Osteoblast (primary cell): ENCODE measurements at regions not wholly inside any gene's neighbourhood (a gene's known extent, or its start where the extent isn't known, plus 50 kb on each side); places are given as distances from the start of the nearest gene placed in this dataset.

ENCODE experiments used
- DNase-seq: peaks from one replicate; pipeline ENCODE4 v3.0.0; 2011; ENCODE audit warnings: low spot score, mixed read lengths; ENCODE audit not compliant: insufficient read length; ENCODE audit errors: missing footprints
- H2AFZ ChIP-seq: 2 replicates; pipeline ENCODE4 v1.6.0; 2011; ENCODE audit warnings: mild to moderate bottlenecking, low read length
- H3K27ac ChIP-seq: 2 replicates; pipeline ENCODE4 v1.5.1; 2011; ENCODE audit warnings: mild to moderate bottlenecking, low read depth, low read length, moderate library complexity
- H3K27me3 ChIP-seq: 2 replicates; pipeline ENCODE4 v1.6.0; 2012; ENCODE audit warnings: mild to moderate bottlenecking, control low read depth, inconsistent platforms, low read length, moderate library complexity; ENCODE audit not compliant: insufficient read depth
- H3K36me3 ChIP-seq: 2 replicates; pipeline ENCODE4 v1.5.1; 2011; ENCODE audit warnings: mild to moderate bottlenecking, low read length, control low read depth, moderate library complexity; ENCODE audit not compliant: insufficient read depth
- H3K4me1 ChIP-seq: 2 replicates; pipeline ENCODE4 v1.5.1; 2011; ENCODE audit warnings: mild to moderate bottlenecking, low read length, control low read depth, moderate library complexity; ENCODE audit not compliant: insufficient read depth
- H3K4me2 ChIP-seq: 2 replicates; pipeline ENCODE4 v1.6.0; 2011; ENCODE audit warnings: mild to moderate bottlenecking, low read length; ENCODE audit not compliant: insufficient read depth
- H3K4me3 ChIP-seq: fragments of 200-600 bp; sonication (generic); 3 replicates; pipeline ENCODE4 v1.5.1; 2012; ENCODE audit warnings: mild to moderate bottlenecking, low read length, inconsistent platforms; ENCODE audit not compliant: insufficient read depth
- H3K79me2 ChIP-seq: 2 replicates; pipeline ENCODE4 v1.6.0; 2012; ENCODE audit warnings: mild to moderate bottlenecking, low read length, control low read depth, inconsistent platforms; ENCODE audit not compliant: insufficient read depth
- H3K9me3 ChIP-seq: 2 replicates; pipeline ENCODE4 v1.5.1; 2011; ENCODE audit warnings: low read depth, low read length, control low read depth
- H4K20me1 ChIP-seq: 2 replicates; pipeline ENCODE4 v1.6.0; 2012; ENCODE audit warnings: mild to moderate bottlenecking, low read length, control low read depth; ENCODE audit not compliant: insufficient read depth
- CTCF ChIP-seq: IDR thresholded peaks from 2 replicates; pipeline ENCODE4 v1.5.1; 2011; ENCODE audit warnings: mild to moderate bottlenecking, low read depth, low read length, moderate library complexity; ENCODE audit errors: extremely low read depth

- Histone ChIP-seq H3K27ac (no peak overlapping the region), H3K36me3 (no peaks in the 10 kb centered on the region), H3K4me3 (no peak overlapping the region), H2AFZ (no peak overlapping the region), H3K27me3 (no peaks in the 10 kb centered on the region), H3K9me3 (no peaks in the 10 kb centered on the region), H3K79me2 (no peaks in the 10 kb centered on the region), H4K20me1 (no peaks in the 10 kb centered on the region), H3K4me2 (no peak overlapping the region), H3K4me1 (peaks cover 22% of the 10 kb centered on the region)
- DNase-seq = no peak
- no peak for TF ChIP-seq CTCF
Observed at GRCh38 chr2:8149985-8150539, 531.8 kb upstream of the ID2 start.

- no peak overlapping the region for H2AFZ ChIP-seq
- TF ChIP-seq CTCF = no peak
- no peaks in the 10 kb centered on the region for H4K20me1 ChIP-seq
- H3K27me3 ChIP-seq = no peaks in the 10 kb centered on the region
- H3K36me3 ChIP-seq = no peaks in the 10 kb centered on the region
- H3K9me3 ChIP-seq = no peaks in the 10 kb centered on the region
- H3K27ac ChIP-seq = no peak overlapping the region
- H3K4me1 ChIP-seq = peaks cover 18% of the 10 kb centered on the region
- no peak overlapping the region for H3K4me3 ChIP-seq
- H3K4me2 ChIP-seq = no peak overlapping the region
- no peak for DNase-seq
- H3K79me2 ChIP-seq = no peaks in the 10 kb centered on the region
Observed at GRCh38 chr2:8151888-8152287, 530.0 kb upstream of the ID2 start.

DNA sequence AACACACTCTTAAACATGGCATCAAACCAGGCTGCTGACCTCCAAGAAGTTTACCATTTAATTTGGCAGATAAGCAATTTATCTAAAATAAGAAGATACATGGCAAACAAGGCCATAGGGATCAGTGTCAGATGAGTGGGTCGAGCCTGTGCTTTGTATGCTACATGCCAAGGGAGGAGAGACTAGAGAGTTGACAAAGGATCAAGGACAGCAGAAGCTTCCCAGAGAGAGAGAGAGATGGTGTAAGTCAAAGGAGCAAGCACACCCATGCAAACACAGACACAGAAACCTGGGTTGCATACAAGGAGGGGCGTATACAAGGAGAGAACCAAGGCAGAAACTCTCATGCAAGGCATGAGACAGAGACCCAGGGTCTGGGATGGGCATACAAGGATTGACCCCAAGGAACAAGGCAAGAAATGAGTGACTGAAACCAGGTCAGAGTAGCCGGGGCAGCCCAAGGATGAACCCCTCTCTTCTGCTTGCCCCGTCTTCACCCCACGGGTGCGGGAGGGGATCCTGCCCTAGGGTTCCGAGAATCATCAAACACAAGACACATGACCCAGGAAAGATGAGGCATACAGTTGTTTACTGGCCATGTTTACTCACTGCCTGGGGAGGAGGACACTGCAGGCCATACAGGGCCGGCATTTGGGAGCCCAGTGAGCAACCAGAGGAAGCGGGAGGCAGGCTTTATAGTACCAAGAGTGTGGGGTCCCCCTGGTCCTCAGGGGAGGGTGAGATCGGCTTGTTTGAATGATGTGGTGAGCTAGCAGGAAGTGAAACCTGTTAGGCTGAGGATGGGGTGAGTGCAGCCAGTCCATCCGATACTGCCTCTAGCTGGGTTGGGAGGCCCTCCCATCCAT, 529.2 kb upstream of the ID2 start:
- H2AFZ ChIP-seq = no peak overlapping the region
- H3K4me1 ChIP-seq = peaks cover 17% of the 10 kb centered on the region
- H3K4me2 ChIP-seq = no peak overlapping the region
- DNase-seq = no peak
- H3K36me3 ChIP-seq = no peaks in the 10 kb centered on the region
- no peak for TF ChIP-seq CTCF
- H3K79me2 ChIP-seq = no peaks in the 10 kb centered on the region
- no peak overlapping the region for H3K4me3 ChIP-seq
- H3K9me3 ChIP-seq = no peaks in the 10 kb centered on the region
- H3K27ac ChIP-seq = no peak overlapping the region
- no peaks in the 10 kb centered on the region for H3K27me3 ChIP-seq
- H4K20me1 ChIP-seq = no peaks in the 10 kb centered on the region

DNA sequence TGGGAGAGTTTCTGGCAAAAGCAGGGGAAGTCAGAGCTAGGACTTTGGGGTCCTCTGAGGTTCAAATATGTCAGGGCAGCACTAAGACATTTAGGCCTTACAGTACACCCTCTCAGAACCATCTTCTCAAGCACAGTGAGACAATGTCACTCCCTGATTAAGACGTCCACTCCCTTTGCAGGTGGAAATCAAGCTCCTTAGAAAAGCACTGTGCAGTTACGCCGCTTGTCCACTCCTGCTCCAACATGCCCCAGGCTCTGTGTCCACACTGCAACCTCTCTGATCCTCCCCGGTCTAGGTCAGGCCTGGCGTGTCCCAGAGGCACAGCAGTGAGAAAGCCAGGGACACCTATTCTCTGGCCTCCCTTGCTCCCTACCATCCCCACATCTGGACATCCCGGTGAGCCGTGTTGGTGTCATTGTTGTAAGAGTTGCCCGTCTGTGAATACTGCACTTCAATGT, 528.6 kb upstream of the ID2 start:
- Histone ChIP-seq H3K4me1 (peaks cover 10% of the 10 kb centered on the region), H3K27me3 (no peaks in the 10 kb centered on the region), H3K4me3 (no peak overlapping the region), H3K36me3 (no peaks in the 10 kb centered on the region), H3K27ac (no peak overlapping the region), H3K4me2 (no peak overlapping the region), H4K20me1 (no peaks in the 10 kb centered on the region), H3K9me3 (no peaks in the 10 kb centered on the region), H2AFZ (no peak overlapping the region), H3K79me2 (no peaks in the 10 kb centered on the region)
- no peak for DNase-seq
- no peak for TF ChIP-seq CTCF
